Upper lobe of left lung (tissue), 6 donors: ENCODE measurements at regions not wholly inside any gene's neighbourhood (a gene's known extent, or its start where the extent isn't known, plus 50 kb on each side); places are given as distances from the start of the nearest gene placed in this dataset.

Experiments
- ATAC-seq, 2 donors: fragments of 200-7000 bp; cut with Tn5 transposase; one replicate each; pipeline ENCODE4 v1.9.1; 2022; ENCODE audit warnings: mild to moderate bottlenecking in 2 of 2, moderate library complexity in 2 of 2; ENCODE audit not compliant: low FRiP score in 2 of 2
- DNase-seq, 2 donors: peaks; one replicate each; pipeline ENCODE4 v3.0.0-alpha.2; 2019 to 2020
- H3K27ac ChIP-seq, 4 donors: fragments of 200-600 bp; sonication (generic); one replicate each; pipeline ENCODE4 v1.5.1; 2016 to 2019
- H3K27me3 ChIP-seq, 4 donors: fragments of 200-600 bp; sonication (generic); one replicate each; pipeline ENCODE4 v1.5.1; 2017 to 2019
- H3K36me3 ChIP-seq, 4 donors: fragments of 200-600 bp; sonication (generic); one replicate each; pipeline ENCODE4 v1.5.1; 2016 to 2019
- H3K4me1 ChIP-seq, 4 donors: fragments of 200-600 bp; sonication (generic); one replicate each; pipeline ENCODE4 v1.5.1; 2018 to 2019
- H3K4me3 ChIP-seq, 4 donors: fragments of 200-600 bp; sonication (generic); one replicate each; pipeline ENCODE4 v1.5.1; 2017 to 2019; ENCODE audit warnings: mild to moderate bottlenecking in 2 of 4, moderate library complexity in 1 of 4
- H3K9me3 ChIP-seq, 4 donors: fragments of 200-600 bp; sonication (generic); one replicate each; pipeline ENCODE4 v1.5.1; 2018 to 2019
- EP300 ChIP-seq, 4 donors: sonication (generic); formaldehyde crosslinking; IDR thresholded peaks; one replicate each; pipeline ENCODE4 v1.5.1; 2017; ENCODE audit warnings: antibody characterized with exemption in 4 of 4, control low read depth in 2 of 4
- POLR2A ChIP-seq, 4 donors: fragments of 450-650 bp; IDR thresholded peaks; one replicate each; pipeline ENCODE4 v1.5.1; 2016 to 2017; ENCODE audit warnings: antibody characterized with exemption in 4 of 4, mild to moderate bottlenecking in 2 of 4
- POLR2AphosphoS5 ChIP-seq, 2 donors: sonication (generic); formaldehyde crosslinking; IDR thresholded peaks; one replicate each; pipeline ENCODE4 v1.5.1; 2017; ENCODE audit warnings: antibody characterized with exemption in 2 of 2
- WGBS, 2 donors: methylation state at CpG; one replicate each; pipeline ENCODE4 v1.1.5; 2017 to 2018; 5-methylcytosine and 5-hydroxymethylcytosine counted together
- TF ChIP-seq, protein P1 (sequence below), 6 experiments: fragments of 450-650 bp in 4 of 6; fragments of 200-600 bp in 2 of 6; sonication (generic) in 2 of 6; IDR thresholded peaks; one replicate each; pipeline ENCODE4 v1.5.1; 2016 to 2019; ENCODE audit warnings: antibody characterized with exemption in 6 of 6
- donor health status: DM: no; HTN: no; CAD: no; lungs with moderate emphysema.
- donor health status: DM: no; HTN: yes; CAD: no; lungs with severe emphysema.

DNA sequence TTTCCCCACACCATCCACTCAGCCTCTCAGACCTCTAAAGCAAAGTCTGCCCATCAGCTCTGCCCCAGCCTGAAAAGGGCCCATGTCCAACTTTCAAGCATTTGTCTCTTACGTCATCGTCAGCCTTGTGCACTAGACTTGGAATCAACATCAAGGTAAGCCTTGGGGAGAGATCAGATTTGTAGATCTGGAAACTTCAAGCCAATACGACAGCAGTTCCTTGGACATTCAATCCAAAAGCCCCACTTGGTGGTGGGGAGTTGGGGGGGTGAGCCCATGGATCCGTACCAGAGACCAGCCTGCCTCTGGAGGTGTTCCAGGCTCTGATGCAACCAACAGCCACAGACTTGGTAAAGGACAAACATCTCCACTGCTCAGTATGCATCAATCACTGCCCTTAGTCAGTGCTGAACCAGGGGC is 206.8 kb upstream of the MEIS1 start:
- no peak for TF ChIP-seq POLR2AphosphoS5 (IDR thresholded peaks at IDR 0.05)
- TF ChIP-seq, protein P1, sequence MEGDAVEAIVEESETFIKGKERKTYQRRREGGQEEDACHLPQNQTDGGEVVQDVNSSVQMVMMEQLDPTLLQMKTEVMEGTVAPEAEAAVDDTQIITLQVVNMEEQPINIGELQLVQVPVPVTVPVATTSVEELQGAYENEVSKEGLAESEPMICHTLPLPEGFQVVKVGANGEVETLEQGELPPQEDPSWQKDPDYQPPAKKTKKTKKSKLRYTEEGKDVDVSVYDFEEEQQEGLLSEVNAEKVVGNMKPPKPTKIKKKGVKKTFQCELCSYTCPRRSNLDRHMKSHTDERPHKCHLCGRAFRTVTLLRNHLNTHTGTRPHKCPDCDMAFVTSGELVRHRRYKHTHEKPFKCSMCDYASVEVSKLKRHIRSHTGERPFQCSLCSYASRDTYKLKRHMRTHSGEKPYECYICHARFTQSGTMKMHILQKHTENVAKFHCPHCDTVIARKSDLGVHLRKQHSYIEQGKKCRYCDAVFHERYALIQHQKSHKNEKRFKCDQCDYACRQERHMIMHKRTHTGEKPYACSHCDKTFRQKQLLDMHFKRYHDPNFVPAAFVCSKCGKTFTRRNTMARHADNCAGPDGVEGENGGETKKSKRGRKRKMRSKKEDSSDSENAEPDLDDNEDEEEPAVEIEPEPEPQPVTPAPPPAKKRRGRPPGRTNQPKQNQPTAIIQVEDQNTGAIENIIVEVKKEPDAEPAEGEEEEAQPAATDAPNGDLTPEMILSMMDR (IDR thresholded peaks at IDR 0.05), result no peak
- no peak for TF ChIP-seq POLR2A (IDR thresholded peaks at IDR 0.05)
- no peak for TF ChIP-seq EP300 (IDR thresholded peaks at IDR 0.05)
- Histone ChIP-seq H3K4me3 (no peak overlapping the region), H3K27me3 (no peaks in the 10 kb centered on the region), H3K27ac (no peak overlapping the region), H3K4me1 (no peaks in the 10 kb centered on the region), H3K36me3 (no peaks in the 10 kb centered on the region), H3K9me3 (no peaks in the 10 kb centered on the region)
- DNase-seq, result no peak
- ATAC-seq, result peak in 1 of 2 donors; percentile 75
- 34 to 45% methylated on average over 4 of the region's 4 CpGs for WGBS, 2 donors

DNA sequence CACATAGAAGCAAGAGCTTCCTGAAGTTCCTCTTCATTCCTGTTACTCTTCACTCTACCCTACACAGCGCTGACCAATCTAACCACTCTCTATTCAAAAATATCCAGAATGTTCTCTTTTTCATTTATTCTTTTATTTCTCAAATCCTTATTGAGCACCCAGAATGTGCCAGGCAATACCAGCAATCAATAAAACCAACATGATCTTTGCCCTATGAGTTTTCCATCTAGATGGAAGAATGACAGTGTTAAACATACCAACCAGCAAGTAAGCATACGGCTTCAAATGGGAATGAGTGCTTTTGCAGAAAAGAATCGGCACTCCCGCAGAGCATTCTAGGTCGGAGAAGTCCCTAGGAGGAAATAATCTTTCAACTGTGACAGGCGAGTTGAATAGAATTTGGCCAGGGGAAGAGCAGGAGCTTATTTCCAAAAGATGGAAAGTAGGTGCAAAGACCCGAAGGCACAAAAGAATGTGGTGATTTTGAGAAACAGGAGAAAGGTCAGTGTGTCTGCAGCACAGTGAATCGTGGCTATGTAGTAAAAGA is 217.8 kb upstream of the MEIS1 start:
- H3K4me3 ChIP-seq, result no peak overlapping the region
- no peaks in the 10 kb centered on the region for H3K27me3 ChIP-seq
- TF ChIP-seq POLR2A (IDR thresholded peaks at IDR 0.05) (no peak), EP300 (IDR thresholded peaks at IDR 0.05) (no peak), POLR2AphosphoS5 (IDR thresholded peaks at IDR 0.05) (no peak)
- TF ChIP-seq, protein P1 (IDR thresholded peaks at IDR 0.05), result no peak
- no peaks in the 10 kb centered on the region for H3K9me3 ChIP-seq
- H3K4me1 ChIP-seq, result no peaks in the 10 kb centered on the region
- H3K36me3 ChIP-seq, result no peaks in the 10 kb centered on the region
- 50 to 56% methylated on average over 8 of the region's 8 CpGs for WGBS, 2 donors
- no peak for DNase-seq
- H3K27ac ChIP-seq, result no peak overlapping the region
- no peak for ATAC-seq

DNA sequence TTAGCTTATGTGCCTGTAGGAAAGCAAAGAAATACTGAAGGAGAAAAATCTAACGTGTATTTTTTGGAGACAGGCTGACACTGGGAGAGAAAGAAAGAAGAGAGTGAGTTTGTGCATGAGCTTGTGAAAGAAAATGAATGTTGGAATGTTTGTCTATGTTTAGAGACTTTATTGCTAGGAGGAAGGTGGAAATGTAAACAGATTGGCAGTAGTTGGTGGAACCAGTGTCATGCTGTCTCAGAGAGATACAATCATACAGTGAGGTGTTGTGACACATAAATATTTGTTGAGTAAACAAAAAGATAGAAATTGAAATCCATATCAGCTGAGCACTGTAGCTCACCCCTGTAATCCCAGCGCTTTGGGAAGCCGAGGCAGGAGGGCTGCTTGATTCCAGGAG is 222.2 kb upstream of the MEIS1 start:
- no peaks in the 10 kb centered on the region for H3K9me3 ChIP-seq
- no peaks in the 10 kb centered on the region for H3K27me3 ChIP-seq
- no peak overlapping the region for H3K27ac ChIP-seq
- ATAC-seq, result no peak
- no peaks in the 10 kb centered on the region for H3K4me1 ChIP-seq
- TF ChIP-seq EP300 (IDR thresholded peaks at IDR 0.05) (no peak), POLR2AphosphoS5 (IDR thresholded peaks at IDR 0.05) (no peak), POLR2A (IDR thresholded peaks at IDR 0.05) (no peak)
- TF ChIP-seq, protein P1 (IDR thresholded peaks at IDR 0.05), result no peak
- no peak for DNase-seq
- no peaks in the 10 kb centered on the region for H3K36me3 ChIP-seq
- no peak overlapping the region for H3K4me3 ChIP-seq
- 47 to 62% methylated on average over 3 of the region's 3 CpGs for WGBS, 2 donors

- Histone ChIP-seq H3K27me3 (no peaks in the 10 kb centered on the region), H3K9me3 (no peaks in the 10 kb centered on the region), H3K4me1 (no peaks in the 10 kb centered on the region), H3K36me3 (no peaks in the 10 kb centered on the region), H3K4me3 (no peak overlapping the region), H3K27ac (no peak overlapping the region)
- no peak for ATAC-seq
- TF ChIP-seq POLR2AphosphoS5 (IDR thresholded peaks at IDR 0.05), result no peak
- TF ChIP-seq POLR2A (IDR thresholded peaks at IDR 0.05), result no peak
- TF ChIP-seq EP300 (IDR thresholded peaks at IDR 0.05), result no peak
- TF ChIP-seq, protein P1 (IDR thresholded peaks at IDR 0.05), result no peak
- no peak for DNase-seq
- WGBS, 2 donors, result 75 to 78% methylated on average over 2 of the region's 2 CpGs
Measured at GRCh38 chr2:66202586-66202985, 232.3 kb upstream of the MEIS1 start.

GRCh38 chr2:66201242-66201641 is 233.7 kb upstream of the MEIS1 start:
- Histone ChIP-seq H3K36me3 (no peaks in the 10 kb centered on the region), H3K27ac (no peak overlapping the region), H3K27me3 (no peaks in the 10 kb centered on the region), H3K4me1 (no peaks in the 10 kb centered on the region), H3K9me3 (no peaks in the 10 kb centered on the region), H3K4me3 (no peak overlapping the region)
- ATAC-seq, result no peak
- TF ChIP-seq POLR2A (IDR thresholded peaks at IDR 0.05) (no peak), EP300 (IDR thresholded peaks at IDR 0.05) (no peak), POLR2AphosphoS5 (IDR thresholded peaks at IDR 0.05) (no peak)
- TF ChIP-seq, protein P1 (IDR thresholded peaks at IDR 0.05), result no peak
- DNase-seq, result no peak
- 56 to 84% methylated on average over 2 of the region's 2 CpGs for WGBS, 2 donors
